ENCODE measurements at regions not wholly inside any gene's neighbourhood (a gene's known extent, or its start where the extent isn't known, plus 50 kb on each side); places are given as distances from the start of the nearest gene placed in this dataset.
"Not testable (repeated sequence)": the region's sequence is repeated elsewhere in the genome, so short reads cannot be mapped to it uniquely, and the experiment has no call there.

DNA sequence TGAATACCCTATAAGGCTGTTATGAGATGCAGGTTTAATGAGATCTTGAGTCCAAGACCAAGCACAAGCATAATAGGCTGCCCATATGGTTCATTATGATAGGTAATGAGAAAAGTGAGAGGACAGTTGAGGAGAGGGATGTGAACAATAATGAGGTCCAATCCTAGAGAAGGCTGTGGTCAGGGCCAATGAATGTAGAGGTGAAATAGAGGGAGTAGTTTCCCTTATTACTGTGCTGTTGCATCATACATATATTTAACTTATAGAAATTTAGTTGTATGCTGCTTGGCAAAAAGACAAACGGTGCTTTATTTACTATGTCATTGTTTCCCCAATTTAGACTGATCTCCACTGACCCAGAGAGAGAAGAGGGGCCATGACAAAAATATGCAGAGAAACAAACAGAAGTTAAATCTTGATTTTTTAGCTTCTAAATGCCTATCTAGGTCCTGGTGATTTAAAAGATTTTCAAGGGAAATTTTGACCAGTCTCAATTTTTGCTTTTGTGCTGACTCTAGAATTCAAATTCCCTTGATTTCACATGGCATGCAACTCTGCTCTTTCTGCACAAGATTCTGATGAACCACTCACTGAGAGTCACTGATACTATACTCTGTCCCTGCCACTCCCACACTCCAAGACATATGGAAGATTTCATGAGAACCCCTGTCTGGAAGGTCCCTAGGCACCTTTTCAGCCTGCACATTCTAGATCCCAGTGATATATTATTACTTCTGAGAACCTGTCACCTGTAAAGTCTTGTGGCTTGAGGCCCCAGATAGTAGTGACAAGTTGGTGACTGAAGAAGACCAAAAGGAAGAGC is 159.7 kb downstream of the VSIG4 start:
- no peak for DNase-seq

DNA sequence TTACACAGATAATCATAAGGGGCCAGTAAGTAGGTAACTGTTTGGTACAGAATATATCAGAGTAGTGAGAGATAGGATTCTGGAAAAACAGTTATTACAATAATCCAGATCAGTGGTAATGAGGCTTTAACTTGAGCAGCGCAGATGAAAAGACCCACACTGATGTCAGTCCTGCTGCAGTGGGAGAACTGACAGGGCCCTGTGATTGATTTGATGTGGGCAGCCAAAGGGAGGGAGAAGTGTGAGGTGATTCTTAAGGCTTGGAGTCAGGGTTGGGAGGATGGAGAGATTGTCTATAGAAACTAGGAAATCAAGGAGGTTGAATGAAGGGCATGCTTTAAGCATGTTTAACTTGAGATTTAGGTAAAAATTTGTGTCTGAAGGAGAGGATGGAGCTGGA is 161.4 kb downstream of the VSIG4 start:
- DNase-seq = no peak

DNA sequence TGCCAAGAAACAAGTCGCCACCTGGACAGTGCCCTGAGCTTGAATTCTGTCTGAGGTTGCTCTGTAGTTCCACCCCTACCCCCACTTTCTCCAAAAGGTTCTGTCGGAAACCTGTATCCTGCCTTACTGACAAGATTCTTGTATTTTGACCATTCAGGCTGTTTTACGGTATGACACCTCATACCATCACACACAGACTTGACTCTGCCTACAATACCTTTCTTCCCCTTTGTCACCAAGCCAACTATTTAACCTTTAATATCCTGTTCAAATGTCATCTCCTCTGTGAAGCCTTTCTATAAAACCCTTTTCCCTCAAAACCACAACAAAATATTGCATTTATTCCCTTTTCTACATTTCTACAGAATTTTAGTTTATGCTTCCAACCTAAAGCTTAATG is 161.9 kb downstream of the VSIG4 start:
- DNase-seq = no peak

DNA sequence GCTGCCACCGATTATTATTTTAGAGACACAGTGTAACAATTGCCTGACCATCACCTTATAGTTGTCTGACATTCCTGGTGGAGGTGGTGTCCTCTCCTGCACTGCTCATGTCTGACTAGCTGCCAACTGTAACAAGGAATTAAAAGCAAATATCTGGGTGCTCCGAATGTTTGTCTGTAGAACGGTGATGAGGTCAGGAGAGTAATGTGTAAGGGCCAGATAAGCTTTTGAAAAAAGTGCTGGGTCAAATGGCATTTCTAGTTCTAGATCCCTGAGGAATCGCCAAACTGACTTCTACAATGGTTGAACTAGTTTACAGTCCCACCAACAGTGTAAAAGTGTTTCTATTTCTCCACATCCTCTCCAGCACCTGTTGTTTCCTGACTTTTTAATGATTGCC is 164.3 kb downstream of the VSIG4 start:
- DNase-seq = not testable (repeated sequence)

DNA sequence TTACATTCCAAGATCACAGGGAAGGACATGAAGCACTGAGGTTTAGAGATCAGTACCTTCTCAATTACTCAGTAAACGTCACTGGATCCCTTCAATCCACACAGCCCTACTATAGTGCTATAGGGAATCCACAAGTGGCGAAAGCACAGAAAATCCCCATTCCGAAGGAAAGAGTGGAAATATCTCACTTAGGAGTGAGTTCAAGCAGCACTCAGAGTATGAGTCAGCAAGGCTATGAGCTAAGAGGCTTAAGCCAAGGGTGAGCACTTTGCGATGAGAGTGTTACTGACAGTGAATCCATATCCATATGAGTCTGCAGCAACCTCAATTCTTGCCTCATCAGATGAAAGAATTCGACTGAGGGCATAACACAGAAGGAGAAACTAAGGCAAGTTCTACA is 165.1 kb downstream of the VSIG4 start:
- DNase-seq = no peak

DNA sequence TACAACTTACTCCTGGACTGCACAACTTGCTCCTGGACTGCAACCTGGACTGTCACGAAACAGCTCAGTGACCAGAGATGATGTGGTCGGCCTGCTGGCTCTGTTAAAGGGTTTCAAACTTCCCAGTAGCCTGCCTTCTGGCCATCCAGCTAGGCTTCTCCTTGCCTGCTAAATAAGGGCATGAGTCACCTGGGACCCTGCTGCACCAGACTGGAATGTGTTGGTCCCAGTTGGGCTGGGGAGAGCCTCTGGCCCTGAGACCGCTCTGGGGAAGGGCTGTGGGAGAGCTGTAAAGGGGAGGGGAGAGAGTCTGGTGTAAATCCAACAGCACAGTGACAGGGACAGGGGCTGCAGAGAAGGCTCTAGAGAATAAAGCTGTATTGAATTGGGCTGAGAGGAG is 165.8 kb downstream of the VSIG4 start:
- DNase-seq = no peak

DNA sequence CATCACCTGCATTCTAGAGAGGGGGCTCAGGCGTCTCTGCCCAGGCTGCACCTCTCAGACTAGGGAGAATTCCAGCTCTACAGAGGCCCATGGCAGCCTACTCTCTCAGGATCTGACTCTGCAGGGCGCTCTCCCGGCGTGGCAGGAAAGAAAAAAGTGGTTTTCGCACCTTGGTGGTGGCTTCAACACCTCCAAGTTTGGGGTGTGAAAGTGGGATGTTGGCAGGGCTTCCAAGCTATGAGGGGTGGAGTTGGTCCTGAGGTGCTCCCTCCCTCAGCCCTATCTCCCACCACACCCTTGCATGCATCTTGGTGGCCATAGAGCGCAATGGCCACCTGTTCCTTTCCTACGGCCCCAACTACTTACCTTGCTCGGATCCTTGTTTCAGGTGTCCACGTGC is 166.5 kb downstream of the VSIG4 start:
- no peak for DNase-seq

DNA sequence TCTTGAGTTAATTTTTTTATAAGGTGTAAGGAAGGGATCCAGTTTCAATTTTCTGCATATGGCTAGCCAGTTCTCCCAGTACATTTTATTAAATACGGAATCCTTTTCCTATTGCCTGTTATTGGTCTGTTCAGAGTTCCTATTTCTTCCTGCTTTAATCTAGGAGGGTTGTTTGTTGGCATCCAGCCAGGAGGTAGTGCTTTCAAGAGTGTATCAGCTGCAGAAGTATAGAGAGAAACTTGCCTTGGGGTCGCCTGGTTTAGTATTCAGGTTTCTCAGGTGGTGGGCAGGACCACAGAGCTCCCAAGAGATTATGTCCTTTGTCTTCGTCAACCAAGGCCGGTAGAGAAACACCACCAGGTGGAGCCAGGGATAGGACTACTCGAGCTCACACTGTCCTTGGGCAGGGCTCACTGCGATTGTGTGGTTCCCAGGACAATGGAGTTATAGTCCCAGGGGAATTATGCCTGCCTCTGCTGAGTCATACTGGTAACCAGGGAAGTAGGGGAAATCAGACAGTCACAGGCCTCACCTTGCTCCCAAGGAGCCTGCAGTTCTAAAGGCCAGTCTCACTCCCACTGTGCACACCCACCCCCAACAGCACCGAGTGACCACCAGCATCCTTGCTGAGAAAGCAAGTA is 168.1 kb downstream of the VSIG4 start:
- DNase-seq = peak; percentile 21

DNA sequence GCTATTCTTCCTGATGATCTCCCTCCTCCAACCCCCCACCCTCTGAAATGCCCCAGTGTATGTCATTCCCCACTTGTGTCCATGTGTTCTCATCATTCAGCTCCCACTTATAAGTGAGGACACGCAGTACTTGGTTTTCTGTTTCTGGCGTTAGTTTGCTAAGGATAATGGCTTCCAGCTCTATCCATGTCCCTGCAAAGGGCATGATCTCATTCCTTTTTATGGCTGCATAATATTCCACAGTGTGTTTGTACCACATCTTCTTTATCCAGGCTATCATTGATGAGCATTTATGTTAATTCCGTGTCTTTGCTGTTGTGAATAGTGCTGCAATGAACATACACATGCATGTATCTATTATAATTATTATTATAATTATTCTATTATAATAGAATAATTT is 169.3 kb downstream of the VSIG4 start:
- not testable (repeated sequence) for DNase-seq

DNA sequence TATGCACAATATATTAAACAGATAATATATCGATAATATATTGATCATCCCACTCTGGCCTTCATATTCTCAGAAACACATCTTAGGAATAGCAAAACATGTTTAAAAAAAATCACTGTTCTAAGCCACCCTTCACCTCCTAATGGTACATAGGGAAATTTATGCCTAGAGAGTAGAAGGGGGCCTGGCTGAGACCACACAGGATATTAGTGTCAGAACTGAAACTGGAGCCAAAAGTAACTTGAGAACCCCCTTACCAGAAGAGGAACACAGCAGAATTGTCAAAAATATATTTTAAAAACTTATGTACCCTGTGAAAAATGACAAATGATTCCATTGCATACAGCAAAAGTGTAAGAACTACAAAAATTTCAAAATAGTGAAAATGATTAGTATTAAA is 173.1 kb downstream of the VSIG4 start:
- no peak for DNase-seq

DNA sequence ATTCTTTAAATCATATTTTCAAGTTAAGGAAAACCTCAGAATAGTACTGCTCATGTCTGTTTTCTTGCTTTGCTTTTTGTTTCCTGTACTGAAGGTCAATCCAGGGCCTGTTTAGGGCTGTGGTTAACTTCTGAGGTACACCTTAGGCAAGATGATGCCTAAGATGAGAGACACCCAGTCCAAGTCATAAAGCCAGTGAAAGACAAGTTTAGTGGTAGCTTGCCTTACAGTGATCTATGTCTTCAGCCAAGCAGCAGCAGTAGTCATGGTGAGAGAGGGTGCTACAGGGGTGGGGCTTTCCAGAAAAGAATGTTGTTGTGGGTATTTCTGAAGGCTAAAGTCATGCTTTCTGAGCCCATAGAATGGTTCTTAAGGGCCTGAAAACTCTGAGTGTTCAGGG is 173.7 kb downstream of the VSIG4 start:
- peak; percentile 13 for DNase-seq

DNA sequence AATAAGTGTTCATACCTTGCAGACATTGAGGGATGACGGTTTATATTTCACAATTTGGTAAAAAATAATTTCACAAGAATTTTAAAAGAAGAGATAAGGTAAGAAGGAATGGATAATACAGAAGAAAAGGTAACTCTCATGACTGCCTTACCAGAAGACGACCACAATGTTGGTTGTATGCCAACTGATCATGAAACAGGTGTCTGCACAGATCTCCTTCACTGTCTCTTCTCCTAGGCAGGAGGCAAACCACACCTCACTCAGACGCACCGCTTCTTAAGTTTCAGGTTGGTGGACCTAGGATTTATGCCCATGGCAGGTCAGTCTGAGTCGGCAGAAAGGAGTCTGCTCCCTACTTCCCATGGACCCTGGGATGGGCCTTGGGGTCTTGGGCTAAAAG is 177.2 kb downstream of the VSIG4 start:
- peak; percentile 24 for DNase-seq

DNA sequence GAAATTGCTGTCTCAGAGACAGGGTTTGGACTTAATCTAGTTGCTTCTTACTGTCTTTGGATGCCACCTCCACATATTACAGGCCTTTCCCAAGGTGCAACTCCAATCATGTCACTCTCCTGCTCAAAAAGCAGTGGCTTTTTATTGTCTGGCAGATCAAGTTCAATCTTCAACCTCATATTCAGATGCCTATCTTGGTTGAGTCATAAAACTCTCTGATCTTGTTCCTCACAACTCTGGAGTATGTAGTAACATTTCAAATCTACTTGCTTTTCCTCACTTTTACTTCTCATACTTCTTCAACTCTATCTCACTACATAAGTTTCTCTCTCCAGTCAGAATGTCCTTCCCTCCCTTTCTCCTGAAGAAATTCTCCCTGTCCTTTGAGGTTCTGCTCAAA is 180.6 kb downstream of the VSIG4 start:
- no peak for DNase-seq

DNA sequence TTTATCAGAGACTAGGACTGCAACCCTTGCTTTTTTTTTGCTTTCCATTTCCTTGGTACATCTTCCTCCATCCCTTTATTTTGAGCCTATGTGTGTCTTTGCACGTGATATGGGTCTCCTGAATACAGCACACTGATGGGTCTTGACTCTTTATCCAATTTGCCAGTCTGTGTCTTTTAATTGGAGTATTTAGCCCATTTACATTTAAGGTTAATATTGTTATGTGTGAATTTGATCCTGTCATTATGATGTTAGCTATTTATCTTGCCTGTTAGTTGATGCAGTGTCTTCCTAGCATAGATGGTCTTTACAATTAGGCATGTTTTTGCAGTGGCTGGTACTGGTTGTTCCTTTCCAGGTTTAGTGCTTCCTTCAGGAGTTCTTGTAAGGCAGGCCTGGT is 185.4 kb downstream of the VSIG4 start:
- not testable (repeated sequence) for DNase-seq

DNA sequence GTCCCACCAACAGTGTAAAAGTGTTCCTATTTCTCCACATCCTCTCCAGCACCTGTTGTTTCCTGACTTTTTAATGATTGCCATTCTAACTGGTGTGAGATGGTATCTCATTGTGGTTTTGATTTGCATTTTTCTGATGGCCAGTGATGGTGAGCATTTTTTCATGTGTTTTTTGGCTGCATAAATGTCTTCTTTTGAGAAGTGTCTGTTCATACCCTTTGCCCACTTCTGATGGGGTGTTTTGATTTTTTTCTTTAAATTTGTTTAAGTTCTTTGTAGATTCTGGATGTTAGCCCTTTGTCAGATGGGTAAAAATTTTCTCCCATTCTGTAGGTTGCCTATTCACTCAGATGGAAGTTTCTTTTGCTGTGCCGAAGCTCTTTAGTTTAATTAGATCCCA is 183.9 kb downstream of the MSN start:
- DNase-seq = not testable (repeated sequence)

DNA sequence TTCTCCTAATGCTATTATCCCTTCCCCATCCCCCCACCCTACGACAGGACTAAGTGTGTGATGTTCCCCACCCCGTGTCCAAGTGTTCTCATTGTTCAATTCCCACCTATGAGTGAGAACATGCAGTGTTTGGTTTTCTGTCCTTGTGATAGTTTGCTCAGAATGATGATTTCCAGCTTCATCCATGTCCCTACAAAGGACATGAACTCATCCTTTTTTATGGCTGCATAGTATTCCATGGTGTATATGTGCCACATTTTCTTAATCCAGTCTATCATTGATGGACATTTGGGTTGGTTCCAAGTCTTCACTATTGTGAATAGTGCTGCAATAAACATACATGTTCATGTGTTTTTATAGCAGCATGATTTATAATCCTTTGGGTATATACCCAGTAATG is 183.4 kb downstream of the MSN start:
- not testable (repeated sequence) for DNase-seq

DNA sequence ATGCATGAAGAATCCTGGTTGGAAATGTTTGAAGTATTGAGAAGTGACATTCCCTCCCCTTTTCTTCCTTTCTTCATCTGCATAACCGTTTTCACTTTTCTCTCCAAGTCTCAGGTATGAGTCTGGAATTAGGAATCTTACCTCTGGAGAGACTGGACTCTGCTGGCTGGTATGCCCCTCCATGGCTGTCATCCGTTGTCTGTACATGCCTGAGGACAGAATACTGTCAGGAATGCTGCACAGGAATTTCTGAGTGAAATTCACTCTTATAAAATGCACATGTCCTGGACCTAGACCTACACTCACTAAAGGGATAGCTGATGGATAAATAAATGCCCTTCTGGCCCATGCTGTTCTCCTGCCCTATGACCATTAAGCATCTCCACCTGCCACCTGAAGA is 179.5 kb downstream of the MSN start:
- no peak for DNase-seq

DNA sequence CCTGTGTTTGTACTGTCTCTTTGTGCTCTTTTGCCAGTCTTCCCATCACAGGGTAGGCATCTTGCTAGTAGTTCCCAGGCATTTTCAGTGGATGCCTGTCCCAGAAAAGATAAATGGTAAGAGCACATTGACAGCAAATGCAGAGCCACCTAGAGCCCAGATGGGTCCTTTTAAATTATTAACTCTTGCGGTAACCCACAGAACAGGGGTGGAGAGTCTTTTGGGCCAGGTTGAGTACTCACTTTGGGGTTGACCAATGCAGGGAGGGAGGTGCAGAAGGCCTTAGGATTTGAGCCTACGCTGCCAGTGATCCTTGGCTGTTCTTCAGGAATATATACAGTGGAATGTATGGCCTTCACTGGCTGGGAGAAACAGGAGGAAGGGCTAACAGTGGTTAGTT is 173.8 kb downstream of the MSN start:
- no peak for DNase-seq

DNA sequence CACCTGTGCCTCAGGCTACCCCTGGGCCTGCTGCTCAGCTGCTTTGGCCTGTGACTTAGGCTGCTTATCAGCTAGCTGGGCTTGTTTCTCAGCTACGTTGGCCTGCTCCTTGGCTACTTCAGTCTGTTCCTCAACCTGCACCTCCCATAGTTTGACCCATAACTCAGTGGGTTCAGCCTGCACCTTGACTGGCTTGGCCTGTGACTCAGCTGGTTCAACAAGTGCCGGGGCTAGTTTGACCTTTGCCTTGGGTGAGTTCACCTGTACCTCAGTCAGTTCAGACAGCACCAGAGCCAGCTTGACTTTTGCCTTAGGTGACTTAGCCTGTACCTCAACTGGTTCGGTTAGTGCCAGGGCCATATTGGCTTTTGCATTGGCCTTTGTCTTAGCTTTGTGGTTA is 171.2 kb downstream of the MSN start:
- DNase-seq = no peak

DNA sequence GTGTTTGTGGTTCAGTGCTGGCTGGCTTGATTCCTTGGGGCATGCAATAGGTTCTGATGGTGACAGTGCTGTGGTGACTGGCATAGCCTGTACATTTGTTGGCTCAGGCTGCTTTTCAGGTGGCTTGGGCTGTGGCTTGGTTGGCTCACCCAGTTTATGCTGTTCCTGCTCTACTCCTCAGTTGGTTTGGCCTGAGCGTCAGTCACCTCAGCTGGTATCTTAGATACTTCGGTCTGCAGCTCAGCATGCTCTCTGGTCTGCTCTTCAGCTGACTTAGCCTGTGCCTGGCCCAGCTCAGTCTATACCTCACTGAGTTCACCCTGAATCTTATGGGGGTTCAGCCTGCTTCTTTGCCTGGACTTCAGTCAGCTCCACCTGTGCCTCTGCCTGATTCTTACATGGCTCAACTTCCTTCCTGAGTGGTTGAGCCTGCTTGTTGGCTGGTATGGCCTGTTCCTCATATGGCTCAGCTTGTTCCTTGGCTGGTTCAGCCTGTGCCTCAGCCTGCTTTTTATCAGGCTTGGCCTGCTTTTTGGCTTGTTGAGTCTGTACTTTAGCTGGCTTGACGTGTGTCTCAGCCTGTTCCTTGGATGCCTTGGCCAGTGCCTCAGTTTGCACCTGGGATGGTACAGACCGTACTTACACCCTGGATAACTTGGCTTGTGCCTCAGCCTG is 170.6 kb downstream of the MSN start:
- DNase-seq = no peak

DNA sequence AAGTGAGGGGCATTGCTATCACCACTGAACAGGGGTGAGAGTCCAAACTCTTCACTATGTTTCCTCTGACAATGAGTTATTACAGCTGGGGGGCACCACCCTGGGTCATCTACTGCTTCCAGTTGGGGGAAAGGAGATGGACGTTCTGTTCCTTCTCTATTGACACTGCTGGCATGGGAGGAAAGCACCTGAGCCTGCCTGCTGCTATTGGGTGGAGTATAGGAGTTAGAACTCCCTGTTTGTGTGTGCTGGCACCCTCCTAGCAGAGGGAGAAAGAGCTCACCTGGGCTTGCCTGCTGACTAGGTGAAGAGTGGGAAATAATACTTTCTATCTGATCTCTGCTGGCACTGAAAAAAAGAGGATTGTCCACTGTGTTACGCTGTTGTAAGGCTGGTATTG is 163.8 kb downstream of the MSN start:
- no peak for DNase-seq

DNA sequence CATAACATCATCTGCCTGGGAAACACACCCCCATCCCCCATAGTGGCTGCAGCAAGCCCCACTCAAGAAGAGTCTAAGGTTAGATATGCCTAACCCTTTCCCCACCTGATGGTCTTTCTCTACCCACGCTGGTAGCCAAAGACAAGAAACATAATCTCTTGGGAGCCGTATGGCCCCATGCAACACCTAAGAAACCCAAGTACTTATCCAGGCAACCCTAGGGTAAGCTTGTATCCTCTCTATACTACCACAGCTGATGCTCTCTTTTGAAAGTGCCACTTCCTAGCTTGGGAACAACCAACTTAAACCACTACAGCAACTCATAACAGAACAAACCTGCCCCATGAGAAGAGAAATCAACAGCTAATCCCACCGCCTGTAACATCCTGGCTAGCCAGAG is 161.1 kb downstream of the MSN start:
- no peak for DNase-seq

DNA sequence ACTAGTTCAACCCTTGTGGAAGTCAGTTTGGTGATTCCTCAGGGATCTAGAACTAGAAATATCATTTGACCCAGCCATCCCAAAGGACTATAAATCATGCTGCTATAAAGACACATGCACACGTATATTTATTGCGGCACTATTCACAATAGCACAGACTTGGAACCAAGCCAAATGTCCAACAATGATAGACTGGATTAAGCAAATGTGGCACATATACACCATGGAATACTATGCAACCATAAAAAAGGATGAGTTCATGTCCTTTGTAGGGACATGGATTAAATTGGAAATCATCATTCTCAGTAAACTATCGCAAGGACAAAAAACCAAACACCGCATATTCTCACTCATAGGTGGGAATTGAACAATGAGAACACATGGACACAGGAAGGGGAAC is 157.8 kb downstream of the MSN start:
- DNase-seq = not testable (repeated sequence)

Measured in CD4-positive, alpha-beta T cell treated with Interleukin-6 for 4 hours (primary cell).